ENCODE measurements at regions not wholly inside any gene's neighbourhood (a gene's known extent, or its start where the extent isn't known, plus 50 kb on each side); places are given as distances from the start of the nearest gene placed in this dataset.

DNA sequence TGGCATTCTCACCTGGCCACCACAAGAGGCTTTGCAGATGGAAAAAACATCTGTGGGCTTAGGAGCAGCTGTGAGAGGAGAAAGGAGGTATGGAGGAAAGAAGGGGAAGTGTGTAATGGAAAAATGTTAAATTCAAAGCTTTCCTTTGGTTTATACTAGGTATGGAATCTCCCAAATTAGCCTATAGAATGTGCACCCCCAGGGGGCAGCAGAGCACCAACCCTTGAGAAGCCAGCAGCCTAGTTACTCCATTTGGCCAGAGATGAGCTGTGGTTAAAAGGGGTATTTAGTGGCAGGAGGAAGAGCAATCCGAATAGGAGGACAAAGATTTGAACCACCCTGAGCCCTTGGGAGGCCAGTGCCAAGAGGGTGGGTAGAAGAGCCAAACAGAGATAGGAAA, 97.5 kb upstream of the CTTNBP2NL start:
- no peak for TF ChIP-seq POLR2A (IDR thresholded peaks at IDR 0.05; ENCODE audit: extremely low read depth, insufficient read length)
- TF ChIP-seq MYC (IDR thresholded peaks at IDR 0.05; ENCODE audit: low read depth, low read length): no peak
